OCI-LY3 (cell line): ENCODE measurements at regions not wholly inside any gene's neighbourhood (a gene's known extent, or its start where the extent isn't known, plus 50 kb on each side); places are given as distances from the start of the nearest gene placed in this dataset.

Experiments
- CTCF ChIP-seq: fragments of 200-600, 300-600 bp; sonication (generic); IDR thresholded peaks from 2 replicates; pipeline ENCODE4 v1.5.1; 2014; ENCODE audit warnings: antibody characterized with exemption, low read length, low read depth
- EZH2phosphoT487 ChIP-seq: fragments of 200-600 bp; shearing (Covaris generic); IDR thresholded peaks from 2 replicates; pipeline ENCODE4 v1.6.1; 2018; ENCODE audit warnings: antibody characterized with exemption, mixed run types, low read depth

GRCh38 chr17:45692661-45693060 is 91.5 kb upstream of the CRHR1 start:
- TF ChIP-seq CTCF (no peak), EZH2phosphoT487 (no peak)
